HG03565 (cell line): ENCODE measurements at regions not wholly inside any gene's neighbourhood (a gene's known extent, or its start where the extent isn't known, plus 50 kb on each side); places are given as distances from the start of the nearest gene placed in this dataset.

Experiments used
- ATAC-seq: cut with Tn5 transposase; IDR thresholded peaks from one replicate; pipeline ENCODE4 v1.9.1; 2021; ENCODE audit warnings: mild to moderate bottlenecking, moderate library complexity; ENCODE audit not compliant: unreplicated experiment

GRCh38 chr5:129821477-129822131 is 73.7 kb downstream of the MINAR2 start:
- ATAC-seq = no peak

DNA sequence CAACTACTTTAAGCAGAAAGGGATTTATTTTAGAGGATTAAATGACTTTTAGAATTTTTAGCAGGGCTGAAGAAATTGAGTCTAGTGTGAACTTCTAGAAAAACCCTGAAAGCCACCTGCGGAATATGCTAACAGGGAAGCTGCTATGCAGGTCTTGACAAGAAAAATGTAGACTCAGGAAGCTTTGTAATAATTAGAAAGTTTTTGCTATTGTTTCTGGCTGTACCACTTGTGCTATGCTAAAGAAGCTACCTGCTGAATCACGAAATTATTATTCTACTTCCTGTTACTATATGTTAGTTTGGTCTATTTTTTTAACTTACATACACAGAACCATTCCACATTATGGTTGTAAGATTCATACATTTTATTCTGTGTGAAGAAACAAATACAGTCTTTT is 74.0 kb upstream of the CHSY3 start:
- no peak for ATAC-seq

DNA sequence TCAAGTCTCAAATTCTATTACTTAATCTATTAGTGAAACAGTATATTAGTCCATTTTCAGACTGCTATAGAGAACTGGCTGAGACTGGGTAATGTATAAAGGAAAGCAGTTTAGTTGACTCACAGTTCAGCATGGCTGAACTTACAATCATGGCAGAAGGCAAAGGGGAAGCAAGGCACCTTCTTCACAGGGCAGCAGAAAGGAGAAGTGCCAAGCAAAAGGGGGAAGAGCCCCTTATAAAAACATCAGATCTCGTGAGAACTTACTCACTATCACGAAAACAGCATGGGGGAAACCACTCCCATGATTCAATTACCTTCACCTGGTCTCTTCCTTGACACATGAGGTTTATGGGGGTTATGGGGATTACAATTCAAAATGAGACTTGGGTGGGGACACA is 67.9 kb upstream of the CHSY3 start:
- no peak for ATAC-seq

- no peak for ATAC-seq
Observed at GRCh38 chr5:129844764-129845163, 59.5 kb upstream of the CHSY3 start.

- peak; percentile 98 for ATAC-seq
Observed at GRCh38 chr5:129852747-129853352, 51.4 kb upstream of the CHSY3 start.

GRCh38 chr5:129853588-129853987 is 50.7 kb upstream of the CHSY3 start:
- no peak for ATAC-seq
